Left ventricle myocardium superior (tissue), 1 donor: ENCODE measurements at regions not wholly inside any gene's neighbourhood (a gene's known extent, or its start where the extent isn't known, plus 50 kb on each side); places are given as distances from the start of the nearest gene placed in this dataset.

Experiments
- ATAC-seq: fragments of 200-7000 bp; cut with Tn5 transposase; one replicate; pipeline ENCODE4 v1.9.1; 2020; ENCODE audit warnings: mild to moderate bottlenecking, moderate library complexity
- DNase-seq: peaks from one replicate; pipeline ENCODE4 v3.0.0-alpha.2; 2020
- intact Hi-C: fragments of 100-400 bp; cut with micrococcal nuclease; formaldehyde crosslinking; loops from one replicate; pipeline ENCODE4 v1.11.0; 2022
- donor health status: DM: no; HTN: yes; CAD: no; lungs with severe emphysema.

DNA sequence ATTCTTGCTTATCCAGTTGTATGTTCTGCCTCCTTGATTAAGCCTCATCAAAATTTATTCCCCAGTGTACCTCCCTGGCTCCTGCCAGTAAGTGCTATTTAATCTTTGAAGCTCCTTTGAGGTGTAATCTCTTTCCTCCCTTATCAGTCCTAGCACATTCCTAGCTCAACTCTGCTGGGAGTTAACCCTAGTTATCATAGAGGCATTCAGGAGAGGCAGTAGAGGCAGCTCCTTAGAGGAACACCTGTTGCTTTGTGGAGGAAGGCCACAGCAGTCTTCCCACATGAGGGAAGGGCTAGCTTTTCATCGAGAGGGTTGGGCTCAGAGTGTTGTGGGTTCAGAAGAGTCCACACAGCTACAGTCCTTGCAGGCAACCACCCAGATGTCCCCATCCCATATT, 182.4 kb upstream of the ARID2 start:
- no peak for ATAC-seq
- intact Hi-C loops: loop anchor here (10.0 kb wide), 1 partner anchor 198 kb away; no protein-coding TSS in a partner anchor

GRCh38 chr12:45547822-45548221, 181.7 kb upstream of the ARID2 start:
- DNase-seq: no peak
- intact Hi-C loops: loop anchor here (10.0 kb wide), 1 partner anchor 197 kb away; no protein-coding TSS in a partner anchor
- ATAC-seq: no peak

More for the DNA sequence above, 182.4 kb upstream of the ARID2 start:
- DNase-seq: no peak

- intact Hi-C loops: loop anchor here (10.0 kb wide), 1 partner anchor 196 kb away; no protein-coding TSS in a partner anchor
- ATAC-seq (no peak), DNase-seq (no peak)
Measured at GRCh38 chr12:45548426-45548825, 181.1 kb upstream of the ARID2 start.

GRCh38 chr12:45549337-45549902, 180.1 kb upstream of the ARID2 start:
- ATAC-seq (no peak), DNase-seq (no peak)
- intact Hi-C loops: loop anchor here (10.0 kb wide), 1 partner anchor 195 kb away; no protein-coding TSS in a partner anchor

DNA sequence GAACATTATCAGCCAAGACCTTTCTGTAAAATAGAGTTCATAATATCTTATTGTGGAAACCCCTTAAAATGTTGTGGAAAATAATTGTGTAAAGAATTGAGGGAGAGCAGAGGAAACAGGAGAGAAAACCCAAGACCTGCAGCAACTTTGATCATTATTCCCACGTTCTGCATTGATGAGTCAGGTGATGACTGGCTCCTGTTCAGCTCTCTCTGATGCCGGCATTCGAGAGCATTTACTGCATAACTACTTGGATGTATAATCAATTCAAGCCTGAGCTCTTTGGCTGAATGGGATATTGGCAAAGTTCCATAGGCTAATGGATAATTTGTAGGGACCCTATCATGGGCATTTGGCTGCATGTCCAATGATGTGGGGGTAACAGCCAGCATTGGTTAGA, 176.3 kb upstream of the ARID2 start:
- DNase-seq (no peak), ATAC-seq (no peak)
- intact Hi-C loops: no loop called here

- ATAC-seq (no peak), DNase-seq (no peak)
- intact Hi-C loops: no loop called here
Measured at GRCh38 chr12:45557016-45557415, 172.5 kb upstream of the ARID2 start.

- intact Hi-C loops: no loop called here
- ATAC-seq (no peak), DNase-seq (no peak)
Measured at GRCh38 chr12:45558353-45558752, 171.2 kb upstream of the ARID2 start.

DNA sequence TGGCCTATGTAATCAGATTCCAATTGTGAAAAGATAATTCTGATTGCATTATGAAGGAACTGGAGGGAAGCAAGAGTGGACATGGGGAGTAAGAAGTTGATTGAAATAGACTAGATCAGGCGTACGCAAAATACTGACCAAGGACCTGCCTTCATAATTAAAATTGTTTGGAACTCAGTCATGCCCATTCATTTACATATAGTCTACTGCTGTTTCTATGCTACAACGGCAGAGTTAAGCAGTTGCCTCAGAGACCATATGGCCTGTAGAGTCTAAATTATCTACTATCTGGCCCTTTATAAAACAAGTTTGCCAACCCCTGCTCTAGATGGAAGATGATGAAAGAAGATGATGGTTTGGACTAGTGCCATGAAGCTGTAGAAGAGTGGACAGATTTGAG, 170.0 kb upstream of the ARID2 start:
- no peak for DNase-seq
- no peak for ATAC-seq
- intact Hi-C loops: no loop called here

DNA sequence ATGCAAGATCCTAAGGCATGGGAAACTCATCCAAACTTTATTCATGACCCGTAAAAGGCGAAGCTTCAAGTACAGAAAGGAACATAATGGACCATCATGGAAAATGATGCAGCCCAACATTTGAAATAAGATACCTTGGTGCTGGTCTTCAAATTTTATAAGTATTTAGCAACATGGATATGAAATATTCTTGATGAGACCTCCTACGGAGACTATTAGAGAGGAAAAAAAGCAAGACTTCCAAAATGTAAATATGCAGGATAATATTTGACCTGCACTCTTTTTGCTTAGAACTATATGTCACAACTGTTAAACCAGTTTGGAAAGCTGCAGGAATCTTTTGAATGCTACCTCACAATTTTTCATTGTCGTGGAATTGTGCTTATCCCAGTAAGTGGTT, 168.8 kb upstream of the ARID2 start:
- ATAC-seq: no peak
- intact Hi-C loops: no loop called here
- no peak for DNase-seq

DNA sequence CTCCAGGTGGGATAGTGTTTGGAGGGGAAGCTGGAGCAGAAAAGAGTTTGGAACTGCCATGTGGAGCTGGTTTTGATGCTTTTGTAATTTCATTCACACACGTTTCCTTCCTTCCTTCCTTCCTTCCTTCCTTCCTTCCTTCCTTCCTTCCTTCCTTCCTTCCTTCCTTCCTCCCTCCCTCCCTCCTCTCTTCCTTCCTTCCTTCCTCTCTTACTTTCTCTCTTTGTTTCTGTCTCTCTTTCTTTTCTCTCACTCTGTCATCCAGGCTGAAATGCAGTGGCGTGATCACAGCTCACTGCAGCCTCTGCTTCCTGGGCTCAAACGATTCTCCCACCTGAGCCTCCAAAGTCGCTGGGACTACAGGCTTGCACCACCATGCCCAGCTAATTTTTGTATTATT, 168.0 kb upstream of the ARID2 start:
- DNase-seq: no peak
- intact Hi-C loops: no loop called here
- no peak for ATAC-seq

- ATAC-seq: no peak
- intact Hi-C loops: no loop called here
- no peak for DNase-seq
Measured at GRCh38 chr12:45565590-45565989, 163.9 kb upstream of the ARID2 start.

DNA sequence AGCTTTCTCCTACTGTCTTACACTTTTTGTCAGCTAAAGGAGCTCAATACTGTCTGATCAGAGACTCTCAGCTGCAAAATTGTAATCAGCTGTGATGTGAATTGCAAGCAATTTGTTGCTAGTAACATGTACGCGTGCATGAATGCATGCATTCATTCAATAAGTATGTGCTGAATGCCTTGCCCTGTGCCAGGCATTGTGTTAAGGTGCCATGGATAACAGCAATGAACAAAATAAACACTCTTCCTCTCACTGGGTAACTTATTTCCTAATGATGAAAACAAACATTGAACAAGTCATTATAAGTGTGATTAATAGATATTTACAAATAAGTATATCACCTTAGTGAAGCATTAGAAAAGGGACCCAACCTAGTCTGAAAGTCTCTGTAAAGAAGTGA, 163.2 kb upstream of the ARID2 start:
- DNase-seq: no peak
- no peak for ATAC-seq
- intact Hi-C loops: no loop called here

- no peak for DNase-seq
- no peak for ATAC-seq
- intact Hi-C loops: no loop called here
Measured at GRCh38 chr12:45568808-45569207, 160.7 kb upstream of the ARID2 start.

GRCh38 chr12:45570501-45570900, 159.0 kb upstream of the ARID2 start:
- no peak for ATAC-seq
- no peak for DNase-seq
- intact Hi-C loops: no loop called here

GRCh38 chr12:45572114-45572513, 157.4 kb upstream of the ARID2 start:
- ATAC-seq (no peak), DNase-seq (no peak)
- intact Hi-C loops: no loop called here

- DNase-seq (no peak), ATAC-seq (no peak)
- intact Hi-C loops: no loop called here
Measured at GRCh38 chr12:45575417-45575816, 154.1 kb upstream of the ARID2 start.

- DNase-seq: no peak
- ATAC-seq: no peak
- intact Hi-C loops: no loop called here
Measured at GRCh38 chr12:45575823-45576475, 153.6 kb upstream of the ARID2 start.

- no peak for ATAC-seq
- intact Hi-C loops: no loop called here
Measured at GRCh38 chr12:45577844-45578399, 151.6 kb upstream of the ARID2 start.

DNA sequence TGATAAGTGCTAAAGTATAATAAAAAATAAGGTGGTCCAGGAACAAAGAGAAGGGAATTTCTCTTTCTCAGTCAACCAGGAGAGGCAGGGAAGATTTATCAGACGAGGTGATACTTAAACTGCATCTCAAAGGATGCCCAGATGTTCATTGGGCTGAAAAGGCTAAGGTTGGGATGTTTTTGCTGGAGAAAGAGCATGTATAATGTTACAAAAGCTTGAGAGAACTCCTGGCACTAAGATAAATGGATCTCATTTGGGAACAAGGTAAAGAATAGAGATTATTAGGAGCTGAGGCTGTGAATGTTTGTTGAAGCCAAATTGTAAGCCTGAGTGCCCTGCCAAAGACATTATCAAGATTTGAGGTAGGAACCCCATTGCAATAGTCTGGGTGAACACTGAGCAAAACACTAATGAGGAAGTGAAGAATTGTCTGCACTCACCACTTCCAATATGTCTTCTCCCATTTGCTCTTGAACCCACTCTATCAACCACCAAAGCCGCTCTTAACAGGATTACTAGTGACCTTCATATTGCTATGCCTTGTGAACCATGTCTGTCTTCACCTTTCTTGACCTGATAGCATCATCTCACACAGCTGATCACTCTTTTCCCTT, 149.0 kb upstream of the ARID2 start:
- no peak for ATAC-seq
- DNase-seq: no peak
- intact Hi-C loops: no loop called here

More at GRCh38 chr12:45577844-45578399, 151.6 kb upstream of the ARID2 start:
- DNase-seq: no peak

DNA sequence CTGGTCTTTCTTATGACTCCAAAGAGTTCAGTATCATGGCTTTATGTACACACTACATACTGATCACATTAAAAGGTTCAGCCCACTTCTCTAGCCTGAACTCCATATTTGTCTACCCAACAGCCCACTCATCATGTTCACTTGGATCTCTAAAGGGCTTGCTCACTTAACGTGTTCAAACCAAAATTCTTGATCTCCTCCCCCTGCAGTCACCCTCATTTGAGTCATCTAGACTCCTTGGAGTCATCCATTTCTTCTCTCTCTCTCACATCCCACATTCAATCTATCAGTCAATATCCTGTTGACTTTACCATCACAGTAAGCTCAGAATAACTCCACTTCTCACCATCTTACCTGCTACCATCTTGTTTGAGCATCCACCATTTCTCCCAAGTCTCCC, 148.4 kb upstream of the ARID2 start:
- no peak for ATAC-seq
- DNase-seq: no peak
- intact Hi-C loops: no loop called here
